CD4-positive, alpha-beta memory T cell (primary cell): ENCODE measurements at regions not wholly inside any gene's neighbourhood (a gene's known extent, or its start where the extent isn't known, plus 50 kb on each side); places are given as distances from the start of the nearest gene placed in this dataset.

Experiments
- CTCF ChIA-PET: fragments of 350-600 bp; sonication (Branson Sonifier 250); formaldehyde crosslinking; loops from one replicate; lab custom pipeline; 2021; ENCODE audit warnings: inconsistent platforms; ENCODE audit not compliant: partially characterized antibody; lab: Charles Lee
- POLR2A ChIA-PET: fragments of 350-600 bp; sonication (Branson Sonifier 250); formaldehyde crosslinking; loops from one replicate; lab custom pipeline; 2021; ENCODE audit not compliant: partially characterized antibody; lab: Charles Lee
- DNase-seq, 5 donors: peaks; one replicate each; pipeline versions ENCODE4 v3.0.0 to v3.0.0-alpha.2; 2020 to 2022; ENCODE audit warnings: mixed read lengths in 1 of 5
- H3K27ac ChIP-seq: one replicate; pipeline ENCODE4 v1.7.0; 2013; ENCODE audit warnings: low read depth, low read length
- H3K27me3 ChIP-seq: 2 replicates; pipeline ENCODE4 v1.7.0; 2013; ENCODE audit warnings: mild to moderate bottlenecking, low read length, moderate library complexity; ENCODE audit not compliant: insufficient read depth
- H3K36me3 ChIP-seq: 2 replicates; pipeline ENCODE4 v1.7.0; 2013; ENCODE audit warnings: mild to moderate bottlenecking, low read length, moderate library complexity; ENCODE audit not compliant: insufficient read depth
- H3K4me1 ChIP-seq: 2 replicates; pipeline ENCODE4 v1.7.0; 2013; ENCODE audit warnings: mild to moderate bottlenecking, low read length, moderate library complexity; ENCODE audit not compliant: insufficient read depth
- H3K4me3 ChIP-seq, 2 donors: one replicate each; pipeline ENCODE4 v1.7.0; 2013; ENCODE audit warnings: low read length in 2 of 2, mild to moderate bottlenecking in 1 of 2
- H3K9me3 ChIP-seq, 2 donors: one replicate each; pipeline ENCODE4 v1.7.0; 2013; ENCODE audit warnings: low read length in 2 of 2, control low read depth in 1 of 2; ENCODE audit not compliant: control insufficient read depth in 1 of 2
- H3K27ac Mint-ChIP-seq, 7 donors: one replicate each; pipeline ENCODE4 v1.8.0; 2020 to 2021; ENCODE audit warnings: mixed read lengths in 7 of 7, mild to moderate bottlenecking in 6 of 7, inconsistent platforms in 3 of 7, moderate library complexity in 3 of 7
- H3K27me3 Mint-ChIP-seq, 2 donors: one replicate each; pipeline ENCODE4 v1.8.0; 2020 to 2021; ENCODE audit warnings: mixed read lengths in 2 of 2
- H3K36me3 Mint-ChIP-seq, 2 donors: one replicate each; pipeline ENCODE4 v1.8.0; 2020 to 2021; ENCODE audit warnings: mixed read lengths in 2 of 2, inconsistent platforms in 1 of 2, mild to moderate bottlenecking in 1 of 2
- H3K4me1 Mint-ChIP-seq, 4 donors: one replicate each; pipeline ENCODE4 v1.8.0; 2020 to 2021; ENCODE audit warnings: mixed read lengths in 4 of 4, mild to moderate bottlenecking in 1 of 4
- H3K4me3 Mint-ChIP-seq, 8 donors: one replicate each; pipeline ENCODE4 v1.8.0; 2020 to 2021; ENCODE audit warnings: mixed read lengths in 8 of 8, mild to moderate bottlenecking in 7 of 8, moderate library complexity in 6 of 8, inconsistent platforms in 3 of 8
- H3K9me3 Mint-ChIP-seq, 8 donors: one replicate each; pipeline ENCODE4 v1.8.0; 2020 to 2021; ENCODE audit warnings: mixed read lengths in 8 of 8, mild to moderate bottlenecking in 5 of 8, inconsistent platforms in 3 of 8, moderate library complexity in 1 of 8
- intact Hi-C: fragments of 100-400 bp; cut with micrococcal nuclease; formaldehyde crosslinking; loops from one replicate; pipeline ENCODE4 v1.15.1; 2023

- H3K9me3 ChIP-seq: no peaks in the 10 kb centered on the region
- no peaks in the 10 kb centered on the region for H3K4me1 ChIP-seq
- peaks cover 0 to 10% (median under 1%) of the 10 kb centered on the region in 8 donors for H3K9me3 Mint-ChIP-seq
- H3K27ac Mint-ChIP-seq: no peak overlapping the region
- H3K36me3 ChIP-seq: no peaks in the 10 kb centered on the region
- intact Hi-C loops: no loop called here
- no peak overlapping the region for H3K27ac ChIP-seq
- POLR2A ChIA-PET: no interaction called here
- CTCF ChIA-PET: no interaction called here
- no peak overlapping the region for H3K4me3 Mint-ChIP-seq
- peaks cover 13 to 16% of the 10 kb centered on the region in 2 donors for H3K27me3 Mint-ChIP-seq
- H3K27me3 ChIP-seq: no peaks in the 10 kb centered on the region
- H3K36me3 Mint-ChIP-seq: no peaks in the 10 kb centered on the region
- no peak for DNase-seq
- H3K4me1 Mint-ChIP-seq: no peaks in the 10 kb centered on the region
- H3K4me3 ChIP-seq: no peak overlapping the region
These were observed 78.7 kb downstream of the MBD3L1 start for GRCh38 chr19:8910775-8911414.

GRCh38 chr19:8915997-8916396 is 83.8 kb downstream of the MBD3L1 start:
- Histone ChIP-seq H3K4me3 (no peak overlapping the region), H3K27me3 (no peaks in the 10 kb centered on the region), H3K4me1 (no peaks in the 10 kb centered on the region), H3K9me3 (no peaks in the 10 kb centered on the region), H3K27ac (no peak overlapping the region), H3K36me3 (no peaks in the 10 kb centered on the region)
- no peaks in the 10 kb centered on the region for H3K4me1 Mint-ChIP-seq
- H3K4me3 Mint-ChIP-seq: no peak overlapping the region
- H3K36me3 Mint-ChIP-seq: no peaks in the 10 kb centered on the region
- no peak overlapping the region for H3K27ac Mint-ChIP-seq
- H3K27me3 Mint-ChIP-seq: peaks cover 1 to 10% of the 10 kb centered on the region in 2 donors
- ChIA-PET CTCF (no interaction called here), POLR2A (no interaction called here)
- intact Hi-C loops: no loop called here
- DNase-seq: no peak
- H3K9me3 Mint-ChIP-seq: peaks cover 0 to 3% (median 0%) of the 10 kb centered on the region in 8 donors

- H3K27ac Mint-ChIP-seq: peak overlapping the region in 1 of 7 donors; percentile 48
- Histone ChIP-seq H3K4me3 (no peak overlapping the region), H3K9me3 (no peaks in the 10 kb centered on the region), H3K27me3 (no peaks in the 10 kb centered on the region), H3K36me3 (no peaks in the 10 kb centered on the region), H3K27ac (no peak overlapping the region), H3K4me1 (no peaks in the 10 kb centered on the region)
- no peak for DNase-seq
- peaks cover 5% of the 10 kb centered on the region in 2 donors for H3K27me3 Mint-ChIP-seq
- no peak overlapping the region for H3K4me3 Mint-ChIP-seq
- no peaks in the 10 kb centered on the region for H3K36me3 Mint-ChIP-seq
- CTCF ChIA-PET: no interaction called here
- no peaks in the 10 kb centered on the region for H3K4me1 Mint-ChIP-seq
- intact Hi-C loops: no loop called here
- POLR2A ChIA-PET: no interaction called here
- H3K9me3 Mint-ChIP-seq: peaks cover 0 to 2% (median 0%) of the 10 kb centered on the region in 8 donors
These were observed 87.6 kb downstream of the MUC16 start for GRCh38 chr19:8922591-8922990.

GRCh38 chr19:8924283-8924682 is 85.9 kb downstream of the MUC16 start:
- no peak overlapping the region for H3K4me3 Mint-ChIP-seq
- H3K27ac Mint-ChIP-seq: no peak overlapping the region
- H3K27me3 Mint-ChIP-seq: peaks cover 5 to 7% of the 10 kb centered on the region in 2 donors
- Histone ChIP-seq H3K4me3 (no peak overlapping the region), H3K36me3 (no peaks in the 10 kb centered on the region), H3K9me3 (no peaks in the 10 kb centered on the region), H3K4me1 (no peaks in the 10 kb centered on the region), H3K27ac (no peak overlapping the region), H3K27me3 (no peaks in the 10 kb centered on the region)
- no peaks in the 10 kb centered on the region for H3K4me1 Mint-ChIP-seq
- POLR2A ChIA-PET: no interaction called here
- peaks cover 0 to 2% (median 0%) of the 10 kb centered on the region in 8 donors for H3K9me3 Mint-ChIP-seq
- CTCF ChIA-PET: no interaction called here
- no peaks in the 10 kb centered on the region for H3K36me3 Mint-ChIP-seq
- intact Hi-C loops: no loop called here
- DNase-seq: no peak

- Mint-ChIP-seq H3K9me3 (peaks cover 0 to 2% (median 0%) of the 10 kb centered on the region in 8 donors), H3K4me1 (no peaks in the 10 kb centered on the region), H3K27me3 (peaks cover 8 to 9% of the 10 kb centered on the region in 2 donors), H3K36me3 (no peaks in the 10 kb centered on the region), H3K27ac (no peak overlapping the region), H3K4me3 (no peak overlapping the region)
- no peak for DNase-seq
- H3K36me3 ChIP-seq: no peaks in the 10 kb centered on the region
- H3K9me3 ChIP-seq: no peaks in the 10 kb centered on the region
- H3K27me3 ChIP-seq: no peaks in the 10 kb centered on the region
- ChIA-PET POLR2A (no interaction called here), CTCF (interaction anchor here (0.6 kb wide), 1 partner anchor 660 kb away, joined by 3 read pairs; no protein-coding TSS in a partner anchor)
- H3K4me3 ChIP-seq: no peak overlapping the region
- no peak overlapping the region for H3K27ac ChIP-seq
- intact Hi-C loops: no loop called here
- H3K4me1 ChIP-seq: no peaks in the 10 kb centered on the region
These were observed 83.9 kb downstream of the MUC16 start for GRCh38 chr19:8926341-8926740.

GRCh38 chr19:8935460-8935859 is 74.7 kb downstream of the MUC16 start:
- Mint-ChIP-seq H3K36me3 (no peaks in the 10 kb centered on the region), H3K4me1 (no peaks in the 10 kb centered on the region), H3K4me3 (no peak overlapping the region), H3K27ac (peak overlapping the region in 1 of 7 donors; percentile 7), H3K27me3 (peaks cover 19 to 23% of the 10 kb centered on the region in 2 donors), H3K9me3 (peaks cover 0 to 7% (median 2%) of the 10 kb centered on the region in 8 donors)
- no peak overlapping the region for H3K4me3 ChIP-seq
- H3K27ac ChIP-seq: no peak overlapping the region
- DNase-seq: no peak
- intact Hi-C loops: no loop called here
- ChIA-PET CTCF (no interaction called here), POLR2A (no interaction called here)
- H3K4me1 ChIP-seq: no peaks in the 10 kb centered on the region
- H3K36me3 ChIP-seq: no peaks in the 10 kb centered on the region
- no peaks in the 10 kb centered on the region for H3K27me3 ChIP-seq
- H3K9me3 ChIP-seq: no peaks in the 10 kb centered on the region

GRCh38 chr19:8938576-8938975 is 71.6 kb downstream of the MUC16 start:
- intact Hi-C loops: no loop called here
- Histone ChIP-seq H3K4me1 (no peaks in the 10 kb centered on the region), H3K9me3 (no peaks in the 10 kb centered on the region), H3K27me3 (no peaks in the 10 kb centered on the region), H3K4me3 (no peak overlapping the region), H3K27ac (no peak overlapping the region), H3K36me3 (no peaks in the 10 kb centered on the region)
- no peaks in the 10 kb centered on the region for H3K36me3 Mint-ChIP-seq
- H3K9me3 Mint-ChIP-seq: peaks cover 0 to 7% (median 2%) of the 10 kb centered on the region in 8 donors
- H3K4me1 Mint-ChIP-seq: no peaks in the 10 kb centered on the region
- no peak overlapping the region for H3K27ac Mint-ChIP-seq
- ChIA-PET POLR2A (no interaction called here), CTCF (no interaction called here)
- H3K4me3 Mint-ChIP-seq: no peak overlapping the region
- DNase-seq: no peak
- peaks cover 21 to 22% of the 10 kb centered on the region in 2 donors for H3K27me3 Mint-ChIP-seq
